HG02970 (cell line): ENCODE measurements at regions not wholly inside any gene's neighbourhood (a gene's known extent, or its start where the extent isn't known, plus 50 kb on each side); places are given as distances from the start of the nearest gene placed in this dataset.
"Not testable (repeated sequence)": the region's sequence is repeated elsewhere in the genome, so short reads cannot be mapped to it uniquely, and the experiment has no call there.

Experiments
- ATAC-seq: cut with Tn5 transposase; IDR thresholded peaks from one replicate; pipeline ENCODE4 v1.9.1; 2021; ENCODE audit warnings: mild to moderate bottlenecking, moderate library complexity, moderate number of reproducible peaks; ENCODE audit not compliant: unreplicated experiment, low FRiP score

DNA sequence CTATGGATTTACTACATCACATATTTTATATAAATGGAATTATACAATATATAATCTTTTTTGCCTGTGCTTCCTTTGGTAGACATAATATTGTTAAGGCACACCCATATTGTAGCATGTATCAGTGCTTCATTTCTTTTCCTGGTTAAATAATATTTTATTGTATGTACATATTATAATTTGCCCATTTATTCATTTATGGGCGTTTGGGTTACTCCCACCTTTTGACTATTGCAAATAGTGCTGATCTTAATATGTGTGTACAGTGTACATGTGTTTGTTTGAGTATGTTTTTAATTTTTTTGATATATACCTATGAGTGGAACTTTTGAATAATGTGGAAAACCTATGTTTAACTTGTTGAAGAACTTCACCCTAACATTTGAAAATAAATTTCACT, 804.2 kb downstream of the DHX35 start:
- ATAC-seq, result no peak

DNA sequence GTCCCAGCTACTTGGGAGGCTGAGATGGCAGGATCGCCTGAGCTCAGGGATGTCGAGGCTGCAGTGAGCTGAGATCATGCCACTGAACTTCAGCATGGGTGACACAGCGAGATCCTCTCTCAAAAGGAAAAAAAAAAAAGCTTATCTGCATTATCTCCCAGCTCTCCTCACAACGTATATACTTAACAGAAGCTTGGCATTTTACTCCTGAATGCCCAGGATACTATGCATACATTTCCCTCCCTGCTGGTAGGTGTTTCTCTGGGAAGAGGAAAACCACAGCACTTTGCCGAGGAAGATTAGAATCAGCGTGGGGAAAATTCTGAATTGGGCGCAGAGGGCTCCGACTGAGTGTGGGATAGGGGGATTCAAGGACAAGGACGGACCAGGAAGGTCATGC, 800.6 kb downstream of the DHX35 start:
- ATAC-seq, result no peak

DNA sequence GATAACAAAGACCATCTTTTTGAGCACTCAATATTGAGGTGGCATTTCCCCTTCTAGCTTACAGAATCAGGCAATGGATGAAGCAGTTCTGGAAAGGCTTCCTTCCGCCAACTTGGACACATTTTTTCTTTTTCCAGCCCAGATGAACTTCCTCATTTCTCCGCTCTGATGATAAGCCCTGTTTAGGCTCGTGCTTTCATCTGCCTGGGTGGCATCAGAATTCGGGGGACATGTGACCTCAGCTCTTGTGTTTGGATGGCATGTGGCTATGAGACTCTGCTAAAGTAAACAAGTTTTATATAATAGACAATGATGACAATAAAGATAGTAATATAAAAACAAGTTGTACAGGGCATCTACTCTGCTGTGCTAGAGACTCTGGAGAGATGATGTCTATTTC, 796.7 kb downstream of the DHX35 start:
- ATAC-seq, result no peak

DNA sequence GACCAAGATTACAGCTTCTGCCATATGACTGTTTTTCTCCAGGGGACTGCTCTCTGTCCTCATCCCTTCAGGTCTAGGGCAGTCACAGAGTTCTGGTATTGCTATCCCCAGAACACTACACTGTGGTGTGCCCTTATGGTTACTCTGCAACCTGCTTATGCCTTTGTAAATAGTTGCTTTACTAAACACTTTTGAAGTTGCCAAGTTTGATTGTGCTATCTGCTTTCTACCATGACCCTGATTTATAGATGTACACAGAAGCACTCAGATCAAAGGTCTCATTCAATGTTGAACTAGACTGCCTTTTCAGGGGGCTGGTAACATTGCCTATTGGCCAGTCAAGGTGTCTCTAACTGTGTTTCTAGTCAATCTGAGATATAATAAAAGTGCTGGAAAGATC, 794.7 kb downstream of the DHX35 start:
- no peak for ATAC-seq

DNA sequence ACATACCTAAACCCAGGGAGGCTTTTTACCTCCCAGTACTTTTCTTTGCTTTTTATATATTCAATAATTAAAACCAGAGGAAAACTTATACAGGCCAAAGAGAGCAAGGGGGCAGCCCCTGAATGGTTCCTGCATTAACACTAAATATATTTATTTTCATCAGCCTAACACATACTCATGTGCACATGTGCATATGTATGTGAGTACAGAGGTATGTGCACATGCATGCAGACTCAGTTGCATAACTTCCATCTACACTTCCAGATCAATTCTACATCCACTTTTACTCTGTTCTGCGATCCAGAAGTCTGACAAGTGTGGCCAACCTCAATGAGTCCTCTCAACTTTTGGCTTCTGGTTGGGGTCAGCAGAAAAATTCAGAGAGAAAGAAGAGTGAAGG, 794.2 kb downstream of the DHX35 start:
- no peak for ATAC-seq

DNA sequence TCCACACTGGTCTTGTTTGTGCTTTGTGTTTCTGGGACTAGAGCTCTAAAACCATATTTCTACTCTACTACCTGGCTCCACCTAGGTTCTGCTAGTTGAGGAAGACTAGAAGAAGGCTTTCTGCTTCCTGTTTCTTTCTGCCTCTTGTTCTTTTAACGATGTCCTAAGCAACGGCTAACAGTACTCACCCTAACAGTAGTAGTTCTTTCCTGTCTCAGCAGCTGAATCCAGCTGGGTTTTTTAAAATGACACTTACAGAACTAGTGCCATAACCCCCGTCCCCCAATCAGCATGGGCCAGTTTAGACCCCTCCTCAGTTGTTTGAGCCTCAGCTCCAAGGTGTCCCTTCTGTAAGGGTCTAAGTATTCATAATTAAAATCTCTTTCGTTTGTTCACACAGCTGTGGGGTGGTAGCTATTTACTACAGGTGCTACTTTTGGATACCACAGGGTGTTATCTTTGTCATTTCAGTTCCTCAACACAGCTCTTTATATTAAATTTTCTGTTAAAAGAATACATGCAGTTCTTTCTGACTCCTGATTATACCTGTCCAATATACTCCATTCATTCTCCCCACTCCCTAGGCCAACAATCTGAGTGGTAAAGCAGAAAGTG, 790.2 kb downstream of the DHX35 start:
- ATAC-seq, result no peak

DNA sequence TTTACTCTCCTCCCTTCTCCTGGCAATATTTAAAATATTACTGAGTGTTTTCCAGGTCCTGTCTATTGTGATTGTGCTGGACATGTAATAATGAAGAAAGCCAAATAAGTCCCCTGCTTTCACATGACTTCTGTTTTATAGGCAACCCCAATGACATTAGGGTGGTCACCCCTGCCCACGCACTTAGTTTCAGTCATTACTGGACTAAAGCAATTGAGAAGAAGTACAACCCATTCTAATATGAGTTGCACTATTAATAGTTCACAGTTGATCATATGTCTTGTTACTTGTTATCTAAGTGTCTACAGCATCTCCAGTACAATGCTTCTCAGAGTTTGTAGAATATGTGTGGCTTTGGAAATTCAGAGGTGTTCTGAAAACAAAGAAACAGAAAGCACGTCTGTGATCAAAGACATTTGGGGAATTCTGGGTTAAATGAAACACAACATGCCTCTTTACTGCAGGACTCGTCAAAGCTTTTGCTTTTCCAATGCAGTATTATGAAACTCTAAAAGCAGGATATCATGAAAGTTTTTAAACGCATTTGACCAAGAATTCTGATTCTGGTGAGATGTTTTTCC, 789.5 kb downstream of the DHX35 start:
- no peak for ATAC-seq

DNA sequence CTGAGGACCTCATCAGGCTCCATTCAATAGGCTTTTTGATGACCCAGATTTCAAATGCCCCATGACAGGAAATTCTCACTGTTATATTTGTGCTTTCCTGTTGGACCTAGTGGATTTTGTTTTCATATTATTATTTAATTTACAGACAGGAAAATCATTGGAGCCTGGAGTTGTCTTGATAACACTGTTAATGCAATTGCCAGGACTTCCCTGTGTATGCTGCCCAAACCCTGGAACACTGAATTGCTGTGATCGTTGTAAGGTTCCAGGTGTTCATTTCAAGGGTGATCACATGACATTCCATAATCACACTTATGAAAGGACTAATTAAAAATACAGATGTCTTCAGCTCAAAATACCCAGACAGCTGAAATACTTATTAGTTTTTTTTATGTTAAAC, 783.2 kb downstream of the DHX35 start:
- no peak for ATAC-seq

DNA sequence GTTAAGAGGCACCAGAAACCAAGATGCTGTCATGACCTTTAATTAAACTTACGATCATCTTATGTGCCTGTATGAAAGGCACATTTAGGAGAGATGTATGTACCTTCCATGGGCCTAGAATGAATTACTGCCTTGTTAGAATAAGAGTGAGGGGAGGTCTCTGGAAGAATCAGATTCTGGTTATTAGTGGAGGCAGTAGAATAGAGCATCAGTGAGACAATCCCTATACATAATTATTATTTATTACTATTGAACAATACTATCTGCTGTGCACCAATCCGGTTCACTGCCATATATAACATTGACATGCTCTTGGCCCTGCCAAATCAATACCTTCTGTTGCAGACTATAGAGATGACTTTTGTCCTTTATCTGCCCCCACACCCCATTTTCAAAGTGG, 776.5 kb downstream of the DHX35 start:
- ATAC-seq, result no peak

DNA sequence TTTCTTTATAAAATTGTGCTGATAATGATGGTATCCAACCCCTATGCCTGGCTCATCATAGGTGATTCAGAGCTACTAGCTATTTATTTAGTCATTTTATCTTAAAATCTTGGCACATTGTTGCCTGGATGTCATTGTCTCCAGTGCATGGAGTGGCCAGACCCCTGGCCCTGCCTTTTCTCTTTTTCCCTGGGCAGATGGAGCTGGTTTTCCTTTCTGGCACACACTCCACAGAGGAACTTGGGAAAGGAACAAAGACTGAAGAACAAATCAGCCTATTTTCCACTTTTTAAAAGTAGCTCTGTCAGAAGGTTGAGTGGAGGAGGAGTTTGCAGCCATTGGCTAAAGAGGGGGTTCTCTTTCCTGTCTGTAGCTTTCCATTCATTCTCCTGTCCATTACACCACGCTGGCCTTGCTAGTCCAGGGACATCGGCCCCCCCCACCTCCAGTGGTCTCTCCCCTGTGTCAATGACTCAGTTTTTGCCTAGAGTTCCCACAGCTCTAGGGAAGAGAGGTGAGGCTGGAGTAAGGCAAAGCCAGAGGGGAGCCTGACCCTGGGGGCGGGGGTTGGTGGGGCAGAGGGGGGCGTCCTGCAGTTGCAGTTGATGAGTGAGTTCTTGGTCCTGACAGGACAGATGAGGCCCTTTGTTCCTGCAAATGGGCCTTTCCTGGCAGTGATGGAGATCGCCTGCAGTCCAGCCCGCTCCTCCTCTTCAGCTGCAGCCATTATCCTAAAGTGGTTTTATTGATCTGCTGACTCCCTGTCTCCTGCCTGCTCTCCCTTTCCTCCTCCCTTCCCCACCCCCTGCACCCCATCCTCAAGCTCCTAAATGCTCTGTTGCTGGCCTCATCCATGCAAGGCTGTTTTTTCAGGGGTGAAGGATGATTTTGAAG, 774.5 kb downstream of the DHX35 start:
- ATAC-seq, result no peak

DNA sequence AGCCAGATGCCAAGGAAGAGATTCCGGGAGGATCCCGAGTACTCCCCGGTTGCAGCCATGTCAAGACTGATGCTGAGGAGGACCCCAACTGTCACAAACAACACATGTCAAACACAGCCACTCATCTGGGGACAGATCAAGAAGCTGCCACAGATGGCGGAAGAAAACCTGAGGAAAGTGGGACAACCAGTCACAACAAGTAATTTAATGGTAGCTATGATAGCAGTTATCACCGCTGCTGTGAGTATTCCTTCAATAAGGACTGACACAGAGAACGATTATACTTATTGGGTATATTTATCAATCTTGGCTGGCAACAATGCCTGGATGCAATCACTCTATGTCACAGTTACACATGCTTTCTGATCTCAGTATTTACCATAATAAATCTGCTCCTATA, 763.4 kb downstream of the DHX35 start:
- ATAC-seq, result not testable (repeated sequence)

DNA sequence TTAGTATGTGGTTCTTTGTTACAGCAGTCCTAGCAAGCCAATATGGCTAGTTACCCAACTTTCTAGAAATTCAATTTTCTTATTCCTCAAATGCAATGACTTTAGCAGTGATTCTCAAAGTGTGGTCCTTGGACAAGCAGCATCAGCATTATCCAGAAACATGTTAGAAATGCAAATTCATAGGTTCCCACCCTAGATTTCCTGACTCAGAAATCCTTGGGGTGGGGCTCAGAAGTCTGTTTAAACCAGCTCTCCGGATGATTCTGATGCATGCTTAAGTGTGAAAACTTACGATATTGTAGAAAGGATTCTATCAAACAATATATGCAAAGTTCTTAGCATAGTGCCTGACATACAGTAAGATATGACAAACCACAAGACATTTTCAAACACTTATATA, 757.1 kb downstream of the DHX35 start:
- ATAC-seq, result no peak

DNA sequence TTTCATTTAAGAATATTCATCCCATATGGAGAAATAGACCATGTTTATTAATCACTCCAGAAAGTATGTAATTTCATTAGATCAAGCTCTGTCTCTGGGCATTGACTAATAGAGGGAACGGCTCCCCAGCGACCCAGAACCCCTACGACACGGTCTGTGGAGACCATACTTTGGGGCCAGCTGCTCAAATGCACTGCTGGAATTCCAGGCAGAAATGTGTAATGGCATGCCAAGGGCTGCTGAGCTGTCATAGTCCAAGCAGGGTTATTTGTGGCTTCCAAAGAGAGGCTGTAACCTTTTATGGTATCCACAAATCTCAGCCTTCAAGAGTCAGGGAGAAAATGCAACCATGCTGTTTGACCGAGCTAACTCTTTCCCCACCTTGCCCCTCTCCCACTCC, 755.8 kb downstream of the DHX35 start:
- no peak for ATAC-seq

DNA sequence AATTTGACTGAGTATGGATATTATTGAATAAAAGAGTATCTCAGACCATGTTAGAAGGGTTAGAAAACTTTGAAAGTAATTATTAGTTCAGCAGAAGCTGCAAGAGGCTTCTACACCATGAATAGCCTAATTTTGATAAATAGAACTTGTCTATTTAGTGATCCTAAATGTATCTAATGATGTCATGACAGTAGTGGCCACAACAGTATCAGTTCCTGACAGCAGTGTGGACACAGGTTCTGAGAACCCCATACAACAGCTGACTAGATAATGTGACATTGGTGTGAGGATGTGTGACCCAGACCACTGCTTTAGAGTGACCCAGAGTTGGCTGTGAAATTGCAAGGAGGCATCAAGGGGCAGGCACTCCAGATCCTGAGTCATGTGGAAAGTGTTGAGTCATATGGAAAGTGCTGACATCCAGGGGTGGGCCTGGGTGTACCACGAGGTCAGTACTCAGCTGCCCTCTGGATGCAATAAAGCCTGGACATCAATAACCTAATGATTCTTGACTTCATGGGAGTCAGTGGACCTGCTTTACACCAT, 754.7 kb downstream of the DHX35 start:
- ATAC-seq, result no peak

DNA sequence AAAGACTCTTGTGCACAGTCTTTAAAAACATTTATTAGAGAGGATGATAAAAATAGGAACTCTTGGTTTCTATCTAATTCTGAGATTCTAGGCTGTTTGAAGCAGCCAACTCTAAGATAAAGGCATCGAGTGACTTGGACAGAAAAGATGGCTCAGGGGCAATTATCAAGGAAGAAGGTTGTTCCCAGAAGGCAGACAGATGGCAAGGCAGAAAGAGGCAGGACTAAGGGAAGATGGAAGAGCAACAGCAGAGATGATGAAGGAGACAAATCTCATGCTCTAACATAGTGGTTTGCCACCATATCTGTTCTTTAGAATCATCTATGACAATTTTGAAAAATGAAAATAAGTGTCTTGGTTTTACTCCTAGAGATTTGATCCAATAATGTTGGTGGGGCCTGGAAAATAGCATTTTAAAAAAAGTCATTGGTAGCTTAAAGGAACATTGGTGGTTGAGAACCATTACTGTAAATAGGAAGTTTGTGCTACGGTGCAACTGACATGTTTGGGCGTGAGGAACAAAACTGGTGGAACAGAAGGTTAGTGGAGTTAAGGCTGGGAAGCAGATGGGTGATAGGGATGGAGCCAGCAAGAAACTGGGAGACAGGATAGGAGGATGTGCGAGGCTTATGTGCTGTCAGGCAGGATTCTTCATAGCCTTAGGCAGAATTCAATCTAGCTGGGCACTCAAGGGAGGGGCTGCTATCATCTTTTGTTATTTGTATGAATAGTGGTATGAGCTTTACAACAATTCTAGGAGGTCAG, 751.1 kb downstream of the DHX35 start:
- ATAC-seq, result no peak

DNA sequence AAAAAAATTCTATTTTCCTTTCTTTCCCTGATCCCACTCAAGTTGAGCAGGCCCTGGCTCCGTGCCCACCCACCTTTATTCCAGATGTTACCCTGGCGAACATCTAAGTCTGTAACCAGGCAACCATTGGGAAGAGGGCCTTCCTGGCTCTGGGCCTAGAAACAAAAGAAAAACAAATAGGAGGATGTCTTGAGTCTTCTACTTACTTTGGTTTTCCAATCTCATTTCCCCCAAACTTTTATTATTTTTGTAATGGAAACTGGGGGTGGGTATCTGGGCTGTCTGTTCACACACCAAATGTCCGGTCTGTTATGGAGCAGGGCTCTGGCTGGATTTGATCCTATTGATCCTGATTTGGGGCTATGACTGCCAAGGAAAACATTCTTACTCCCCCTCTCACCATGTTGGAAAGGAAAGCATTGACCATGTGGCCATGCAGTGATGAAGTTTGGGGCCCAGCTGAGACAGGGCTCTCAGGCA, 744.1 kb downstream of the DHX35 start:
- no peak for ATAC-seq

DNA sequence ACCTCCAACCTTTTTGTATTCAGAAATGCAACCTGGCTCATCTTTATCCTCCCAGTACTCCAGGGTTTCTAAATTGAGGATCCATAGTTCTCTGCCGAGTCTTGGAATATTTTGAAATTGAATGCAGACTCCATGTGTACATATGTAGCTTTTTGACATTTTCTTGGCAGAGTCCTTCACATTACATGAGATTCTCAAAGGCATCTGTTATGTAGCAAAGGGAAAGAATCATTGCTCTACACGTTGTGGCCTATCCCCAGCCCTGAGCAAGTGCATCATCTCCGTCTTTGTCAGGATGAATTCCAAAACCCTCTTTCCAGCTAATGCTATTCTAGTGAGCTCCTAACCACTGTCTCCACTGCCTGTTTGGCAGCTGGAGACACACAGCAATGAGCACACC, 742.9 kb downstream of the DHX35 start:
- no peak for ATAC-seq

DNA sequence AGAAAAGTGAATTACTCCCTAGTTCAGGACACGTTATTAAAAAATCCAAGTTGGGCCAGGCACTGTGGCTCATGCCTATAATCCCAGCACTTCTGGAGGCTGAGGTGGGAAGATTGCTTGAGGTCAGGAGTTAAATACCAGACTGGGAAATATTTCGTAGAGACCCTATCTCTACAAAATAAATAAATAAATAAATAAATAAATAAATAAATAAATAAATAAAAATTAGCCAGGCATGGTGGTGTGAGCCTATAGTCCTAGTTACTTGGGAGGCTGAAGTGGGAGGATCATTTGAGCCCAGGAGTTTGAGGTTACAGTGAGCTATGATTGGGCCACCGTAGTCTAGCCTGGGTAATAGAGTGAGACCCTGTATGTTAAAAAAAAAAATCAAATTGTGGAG, 741.2 kb downstream of the DHX35 start:
- not testable (repeated sequence) for ATAC-seq

DNA sequence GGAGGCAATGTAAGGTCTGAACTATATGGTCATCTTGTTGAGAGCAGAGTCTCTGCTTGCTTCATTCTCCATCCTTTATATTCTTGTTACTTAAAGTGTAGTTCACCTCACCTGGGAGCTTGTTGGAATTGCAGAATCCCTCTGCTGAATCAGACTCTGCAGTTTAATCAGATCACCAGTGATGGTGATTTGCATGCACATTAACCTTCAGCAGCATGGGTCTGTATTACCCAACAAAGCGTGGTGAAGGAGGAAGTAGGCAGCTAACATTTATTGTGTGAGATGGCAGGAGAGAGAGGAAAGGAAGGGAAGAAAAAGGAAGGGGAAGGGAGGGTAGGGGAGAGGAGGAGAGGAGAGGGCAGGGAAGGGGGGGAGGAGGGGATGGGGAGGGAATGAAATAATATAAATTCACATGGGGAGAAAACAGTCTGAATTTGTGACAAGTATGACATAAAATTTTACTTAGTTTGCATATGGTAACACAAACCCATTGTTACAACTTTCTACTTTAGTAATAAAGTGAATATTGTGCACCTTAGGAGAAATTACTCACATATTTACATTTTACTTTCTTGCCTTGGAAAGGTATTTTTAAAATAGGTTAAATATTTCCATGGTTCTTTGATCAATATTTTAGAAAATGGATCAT, 740.7 kb downstream of the DHX35 start:
- no peak for ATAC-seq

DNA sequence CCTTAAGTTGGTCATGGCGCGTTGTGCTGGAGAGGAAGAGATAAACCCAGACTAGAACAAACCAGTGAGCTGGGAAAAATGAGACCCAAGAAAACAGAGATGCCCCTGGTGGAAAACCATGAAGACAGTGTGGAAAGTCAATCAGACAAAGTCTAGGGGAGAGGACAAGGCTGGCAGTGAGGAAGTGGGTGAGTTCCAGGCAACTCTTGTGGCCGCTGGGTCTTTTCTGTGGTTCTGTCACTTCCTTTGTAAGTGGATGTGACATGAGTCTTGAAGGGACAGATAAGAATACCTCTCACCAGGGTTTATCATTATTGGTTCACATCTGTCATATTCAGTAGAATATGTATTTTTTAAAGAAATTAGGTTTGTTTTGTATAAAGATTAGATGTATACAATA, 738.4 kb downstream of the DHX35 start:
- ATAC-seq, result no peak
